Endothelial cell (in vitro differentiated cells): ENCODE measurements at regions not wholly inside any gene's neighbourhood (a gene's known extent, or its start where the extent isn't known, plus 50 kb on each side); places are given as distances from the start of the nearest gene placed in this dataset.

Source experiments
- DNase-seq: peaks from one replicate; pipeline ENCODE4 v3.0.0; 2021; ENCODE audit warnings: low spot score
- H3K27ac Mint-ChIP-seq: one replicate; pipeline ENCODE4 v1.8.0; 2021; ENCODE audit warnings: mixed read lengths, inconsistent platforms; ENCODE audit not compliant: unreplicated experiment
- H3K27me3 Mint-ChIP-seq: one replicate; pipeline ENCODE4 v1.8.0; 2021; ENCODE audit warnings: mild to moderate bottlenecking, moderate library complexity, mixed read lengths, inconsistent platforms; ENCODE audit not compliant: unreplicated experiment
- H3K36me3 Mint-ChIP-seq: one replicate; pipeline ENCODE4 v1.8.0; 2021; ENCODE audit warnings: mild to moderate bottlenecking, low read depth, mixed read lengths, inconsistent platforms; ENCODE audit not compliant: unreplicated experiment
- H3K4me1 Mint-ChIP-seq: one replicate; pipeline ENCODE4 v1.8.0; 2021; ENCODE audit warnings: mild to moderate bottlenecking, mixed read lengths, inconsistent platforms; ENCODE audit not compliant: unreplicated experiment
- H3K4me3 Mint-ChIP-seq: one replicate; pipeline ENCODE4 v1.8.0; 2021; ENCODE audit warnings: mild to moderate bottlenecking, mixed read lengths, inconsistent platforms; ENCODE audit not compliant: unreplicated experiment
- H3K9me3 Mint-ChIP-seq: one replicate; pipeline ENCODE4 v1.8.0; 2021; ENCODE audit warnings: mixed read lengths, inconsistent platforms; ENCODE audit not compliant: unreplicated experiment
- TF ChIP-seq, protein P1 (sequence below): fragments of 200-600 bp; sonication (generic); IDR thresholded peaks from one replicate; pipeline ENCODE4 v1.5.0; 2021; ENCODE audit warnings: antibody characterized with exemption; ENCODE audit not compliant: unreplicated experiment

DNA sequence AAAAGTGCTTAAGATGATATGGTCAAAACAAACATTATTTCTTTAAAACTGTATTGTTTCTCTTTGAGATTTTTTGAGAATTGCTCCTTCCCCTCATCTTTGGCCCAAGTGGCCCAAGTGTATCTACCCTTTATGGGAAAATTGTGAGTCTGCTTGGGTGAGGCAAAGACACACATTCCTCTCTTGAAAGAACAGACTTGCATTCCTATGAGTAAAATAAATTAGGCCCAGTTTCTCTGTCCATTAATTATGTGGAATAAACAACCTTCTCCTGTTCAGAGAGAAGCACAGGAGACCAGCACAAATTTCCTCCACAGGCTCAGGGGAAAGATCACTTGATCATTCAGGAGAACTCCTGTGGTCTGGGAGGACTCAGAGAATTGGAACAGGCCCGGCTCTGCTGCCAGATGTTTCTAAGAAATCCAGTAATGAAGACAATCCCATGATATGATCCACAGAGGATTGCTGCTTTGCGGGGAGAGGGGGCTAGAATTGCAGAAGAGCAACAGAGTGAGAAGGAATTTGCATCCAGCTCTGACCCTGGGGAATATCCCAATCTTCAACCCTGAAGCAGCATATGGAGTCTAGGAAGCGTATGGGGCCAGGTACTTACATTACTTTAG lies 53.8 kb upstream of the BOC start:
- no peak overlapping the region for H3K27ac Mint-ChIP-seq
- DNase-seq, result no peak
- no peak overlapping the region for H3K4me3 Mint-ChIP-seq
- no peaks in the 10 kb centered on the region for H3K9me3 Mint-ChIP-seq
- peaks cover 4% of the 10 kb centered on the region for H3K27me3 Mint-ChIP-seq
- H3K36me3 Mint-ChIP-seq, result no peaks in the 10 kb centered on the region
- TF ChIP-seq, protein P1, sequence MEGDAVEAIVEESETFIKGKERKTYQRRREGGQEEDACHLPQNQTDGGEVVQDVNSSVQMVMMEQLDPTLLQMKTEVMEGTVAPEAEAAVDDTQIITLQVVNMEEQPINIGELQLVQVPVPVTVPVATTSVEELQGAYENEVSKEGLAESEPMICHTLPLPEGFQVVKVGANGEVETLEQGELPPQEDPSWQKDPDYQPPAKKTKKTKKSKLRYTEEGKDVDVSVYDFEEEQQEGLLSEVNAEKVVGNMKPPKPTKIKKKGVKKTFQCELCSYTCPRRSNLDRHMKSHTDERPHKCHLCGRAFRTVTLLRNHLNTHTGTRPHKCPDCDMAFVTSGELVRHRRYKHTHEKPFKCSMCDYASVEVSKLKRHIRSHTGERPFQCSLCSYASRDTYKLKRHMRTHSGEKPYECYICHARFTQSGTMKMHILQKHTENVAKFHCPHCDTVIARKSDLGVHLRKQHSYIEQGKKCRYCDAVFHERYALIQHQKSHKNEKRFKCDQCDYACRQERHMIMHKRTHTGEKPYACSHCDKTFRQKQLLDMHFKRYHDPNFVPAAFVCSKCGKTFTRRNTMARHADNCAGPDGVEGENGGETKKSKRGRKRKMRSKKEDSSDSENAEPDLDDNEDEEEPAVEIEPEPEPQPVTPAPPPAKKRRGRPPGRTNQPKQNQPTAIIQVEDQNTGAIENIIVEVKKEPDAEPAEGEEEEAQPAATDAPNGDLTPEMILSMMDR, result no peak
- H3K4me1 Mint-ChIP-seq, result peaks cover 11% of the 10 kb centered on the region

DNA sequence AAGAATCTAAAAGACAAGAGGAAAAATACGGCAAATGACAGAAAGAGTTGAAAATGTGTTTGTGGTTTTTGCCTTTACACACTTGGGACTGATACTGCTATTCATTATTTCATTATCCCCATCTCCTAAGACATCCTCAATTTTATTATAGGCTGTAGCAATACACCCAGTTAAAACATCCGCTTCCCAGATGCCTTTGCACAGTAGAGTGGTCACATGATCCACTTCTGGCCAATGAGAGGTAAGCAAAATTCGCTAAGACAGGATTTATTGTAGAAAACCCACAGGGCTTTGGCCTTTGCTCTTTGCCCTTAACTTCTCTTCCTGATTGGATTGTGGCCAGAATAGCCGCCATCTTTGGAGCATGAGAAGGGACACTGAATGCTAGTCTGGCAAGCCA lies 53.2 kb upstream of the BOC start:
- Mint-ChIP-seq H3K27me3 (peaks cover 4% of the 10 kb centered on the region), H3K27ac (no peak overlapping the region), H3K4me3 (no peak overlapping the region), H3K4me1 (peaks cover 5% of the 10 kb centered on the region), H3K9me3 (no peaks in the 10 kb centered on the region), H3K36me3 (no peaks in the 10 kb centered on the region)
- no peak for DNase-seq
- TF ChIP-seq, protein P1, result no peak
